ENCODE measurements at regions not wholly inside any gene's neighbourhood (a gene's known extent, or its start where the extent isn't known, plus 50 kb on each side); places are given as distances from the start of the nearest gene placed in this dataset.

GRCh38 chr22:26998129-26998528, 340.7 kb downstream of the MIAT start:
- peak in 1 of 2 donors; percentile 23 for DNase-seq
- Histone ChIP-seq H3K27ac (no peak overlapping the region), H3K36me3 (no peaks in the 10 kb centered on the region), H3K4me3 (no peak overlapping the region), H3K4me1 (peaks cover 0 to 10% (median 0%) of the 10 kb centered on the region in 4 donors), H3K9me3 (no peaks in the 10 kb centered on the region), H3K27me3 (peaks cover 0 to 5% (median 0%) of the 10 kb centered on the region in 3 donors)
- WGBS, 5 donors = 40 to 73% (median 56%) methylated on average over 3 of the region's 3 CpGs
- intact Hi-C loops (cut with DNase I; ENCODE audit: low total_unique reads) = no loop called here
- TF ChIP-seq POLR2A (IDR thresholded peaks at IDR 0.05) (no peak), POLR2AphosphoS5 (IDR thresholded peaks at IDR 0.05) (no peak), EP300 (IDR thresholded peaks at IDR 0.05) (no peak), CTCF (IDR thresholded peaks at IDR 0.05) (no peak)

GRCh38 chr22:26998716-26999115, 341.3 kb downstream of the MIAT start:
- peak overlapping the region in 1 of 5 donors; percentile 5 for H3K27ac ChIP-seq
- WGBS, 5 donors = 32 to 55% (median 48%) methylated on average over 6 of the region's 6 CpGs

GRCh38 chr22:27003297-27003696, 345.9 kb downstream of the MIAT start:
- 76 to 85% (median 80%) methylated on average over 11 of the region's 11 CpGs for WGBS, 5 donors
- Histone ChIP-seq H3K9me3 (no peaks in the 10 kb centered on the region), H3K27ac (no peak overlapping the region), H3K4me3 (no peak overlapping the region), H3K4me1 (no peaks in the 10 kb centered on the region), H3K36me3 (no peaks in the 10 kb centered on the region), H3K27me3 (peaks cover 0 to 25% (median 0%) of the 10 kb centered on the region in 3 donors)
- DNase-seq = no peak
- TF ChIP-seq POLR2AphosphoS5 (IDR thresholded peaks at IDR 0.05) (no peak), EP300 (IDR thresholded peaks at IDR 0.05) (no peak), CTCF (IDR thresholded peaks at IDR 0.05) (no peak), POLR2A (IDR thresholded peaks at IDR 0.05) (no peak)
- intact Hi-C loops (cut with DNase I; ENCODE audit: low total_unique reads) = no loop called here

More at GRCh38 chr22:26998716-26999115, 341.3 kb downstream of the MIAT start:
- intact Hi-C loops (cut with DNase I; ENCODE audit: low total_unique reads) = no loop called here
- H3K36me3 ChIP-seq = no peaks in the 10 kb centered on the region
- H3K9me3 ChIP-seq = no peaks in the 10 kb centered on the region
- no peak overlapping the region for H3K4me3 ChIP-seq
- H3K4me1 ChIP-seq = peaks cover 0 to 9% (median 0%) of the 10 kb centered on the region in 4 donors
- H3K27me3 ChIP-seq = peaks cover 0 to 8% (median 0%) of the 10 kb centered on the region in 3 donors
- TF ChIP-seq EP300 (IDR thresholded peaks at IDR 0.05) (no peak), POLR2AphosphoS5 (IDR thresholded peaks at IDR 0.05) (no peak), POLR2A (IDR thresholded peaks at IDR 0.05) (no peak), CTCF (IDR thresholded peaks at IDR 0.05) (no peak)
- no peak for DNase-seq

- intact Hi-C loops (cut with DNase I; ENCODE audit: low total_unique reads) = no loop called here
- Histone ChIP-seq H3K27ac (no peak overlapping the region), H3K36me3 (no peaks in the 10 kb centered on the region), H3K4me1 (no peaks in the 10 kb centered on the region), H3K9me3 (no peaks in the 10 kb centered on the region), H3K4me3 (no peak overlapping the region), H3K27me3 (peaks cover 0 to 32% (median 0%) of the 10 kb centered on the region in 3 donors)
- 42 to 59% (median 52%) methylated on average over 1 of the region's 1 CpG for WGBS, 5 donors
- TF ChIP-seq EP300 (IDR thresholded peaks at IDR 0.05) = no peak
- TF ChIP-seq CTCF (IDR thresholded peaks at IDR 0.05) = no peak
- TF ChIP-seq POLR2A (IDR thresholded peaks at IDR 0.05) = no peak
- no peak for TF ChIP-seq POLR2AphosphoS5 (IDR thresholded peaks at IDR 0.05)
- no peak for DNase-seq
Observed at GRCh38 chr22:27004434-27004833, 347.0 kb downstream of the MIAT start.

All from stomach (tissue), 8 donors.